ENCODE measurements at regions not wholly inside any gene's neighbourhood (a gene's known extent, or its start where the extent isn't known, plus 50 kb on each side); places are given as distances from the start of the nearest gene placed in this dataset.

DNA sequence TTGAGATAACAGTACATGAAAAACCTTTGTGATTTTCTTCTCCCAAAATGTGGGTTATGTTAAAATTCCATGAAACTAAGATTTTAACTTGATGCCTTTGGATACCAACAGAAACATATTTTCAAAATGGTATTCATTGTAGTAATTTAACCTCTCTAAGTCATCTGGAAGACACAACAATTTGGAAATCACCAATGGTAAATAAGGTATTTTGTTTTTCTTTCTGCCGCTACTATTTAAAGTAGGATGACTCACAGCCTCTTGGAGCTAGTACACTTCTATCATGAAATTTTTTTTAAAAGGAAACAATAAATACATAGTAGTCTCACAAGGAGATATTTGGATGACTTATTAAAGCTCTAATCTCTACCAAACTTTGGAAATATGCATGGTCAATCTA, 291.6 kb upstream of the VEPH1 start:
- H3K79me2 ChIP-seq (ENCODE audit: insufficient read depth, low read length), result no peaks in the 10 kb centered on the region
- H3K36me3 ChIP-seq (ENCODE audit: insufficient read depth, low read length), result no peaks in the 10 kb centered on the region
- DNase-seq, result no peak
- H3K27ac ChIP-seq (ENCODE audit: low read length), result no peak overlapping the region
- H4K20me1 ChIP-seq (ENCODE audit: insufficient read depth, low read length), result no peaks in the 10 kb centered on the region
- H3K27me3 ChIP-seq (ENCODE audit: insufficient read depth, low read length, poor library complexity), result peaks cover 4% of the 10 kb centered on the region
- no peak overlapping the region for H2AFZ ChIP-seq (ENCODE audit: low read depth, low read length)
- H3K9me3 ChIP-seq (ENCODE audit: insufficient read depth, low read length, severe bottlenecking), result no peaks in the 10 kb centered on the region
- no peak overlapping the region for H3K4me3 ChIP-seq (ENCODE audit: low read depth in 1 of 2, low read length in 2 of 2)
- no peak for ATAC-seq (ENCODE audit: insufficient read depth, low read depth)
- no peak overlapping the region for H3K9ac ChIP-seq (ENCODE audit: low read depth, low read length)
- TF ChIP-seq, protein P1, sequence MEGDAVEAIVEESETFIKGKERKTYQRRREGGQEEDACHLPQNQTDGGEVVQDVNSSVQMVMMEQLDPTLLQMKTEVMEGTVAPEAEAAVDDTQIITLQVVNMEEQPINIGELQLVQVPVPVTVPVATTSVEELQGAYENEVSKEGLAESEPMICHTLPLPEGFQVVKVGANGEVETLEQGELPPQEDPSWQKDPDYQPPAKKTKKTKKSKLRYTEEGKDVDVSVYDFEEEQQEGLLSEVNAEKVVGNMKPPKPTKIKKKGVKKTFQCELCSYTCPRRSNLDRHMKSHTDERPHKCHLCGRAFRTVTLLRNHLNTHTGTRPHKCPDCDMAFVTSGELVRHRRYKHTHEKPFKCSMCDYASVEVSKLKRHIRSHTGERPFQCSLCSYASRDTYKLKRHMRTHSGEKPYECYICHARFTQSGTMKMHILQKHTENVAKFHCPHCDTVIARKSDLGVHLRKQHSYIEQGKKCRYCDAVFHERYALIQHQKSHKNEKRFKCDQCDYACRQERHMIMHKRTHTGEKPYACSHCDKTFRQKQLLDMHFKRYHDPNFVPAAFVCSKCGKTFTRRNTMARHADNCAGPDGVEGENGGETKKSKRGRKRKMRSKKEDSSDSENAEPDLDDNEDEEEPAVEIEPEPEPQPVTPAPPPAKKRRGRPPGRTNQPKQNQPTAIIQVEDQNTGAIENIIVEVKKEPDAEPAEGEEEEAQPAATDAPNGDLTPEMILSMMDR (IDR thresholded peaks at IDR 0.05; ENCODE audit: borderline replicate concordance, extremely low read depth, low read length, poor library complexity, severe bottlenecking), result no peak
- no peak for TF ChIP-seq EZH2 (IDR thresholded peaks at IDR 0.05; ENCODE audit: borderline replicate concordance, low read depth, low read length, severe bottlenecking)
- H3K4me1 ChIP-seq (ENCODE audit: insufficient read depth, low read length), result no peaks in the 10 kb centered on the region
- no peak overlapping the region for H3K4me2 ChIP-seq (ENCODE audit: insufficient read depth, low read length)

DNA sequence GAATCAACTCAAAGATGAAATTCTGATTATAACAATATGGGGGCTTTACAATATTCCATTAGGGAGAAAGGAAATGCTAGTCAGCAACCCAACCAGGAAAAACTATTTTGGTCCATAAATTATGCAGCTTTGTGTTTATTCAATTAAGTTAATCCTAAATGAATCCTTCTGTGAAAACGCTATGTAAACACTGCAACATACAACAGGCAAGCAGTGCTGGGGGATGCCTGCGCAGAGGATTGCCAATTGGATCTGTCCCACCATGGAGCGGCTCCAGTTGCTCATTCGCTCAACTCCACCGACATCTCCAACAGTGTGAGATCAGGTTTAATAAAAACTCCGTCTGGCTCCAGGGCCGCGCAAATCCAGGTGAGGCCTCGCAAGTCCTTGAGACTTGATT, 290.5 kb upstream of the VEPH1 start:
- Histone ChIP-seq H4K20me1 (ENCODE audit: insufficient read depth, low read length) (no peaks in the 10 kb centered on the region), H2AFZ (ENCODE audit: low read depth, low read length) (no peak overlapping the region), H3K9ac (ENCODE audit: low read depth, low read length) (no peak overlapping the region), H3K79me2 (ENCODE audit: insufficient read depth, low read length) (no peaks in the 10 kb centered on the region), H3K4me2 (ENCODE audit: insufficient read depth, low read length) (no peak overlapping the region), H3K4me1 (ENCODE audit: insufficient read depth, low read length) (no peaks in the 10 kb centered on the region), H3K36me3 (ENCODE audit: insufficient read depth, low read length) (no peaks in the 10 kb centered on the region), H3K27me3 (ENCODE audit: insufficient read depth, low read length, poor library complexity) (peaks cover 4% of the 10 kb centered on the region), H3K4me3 (ENCODE audit: low read depth in 1 of 2, low read length in 2 of 2) (no peak overlapping the region), H3K9me3 (ENCODE audit: insufficient read depth, low read length, severe bottlenecking) (no peaks in the 10 kb centered on the region), H3K27ac (ENCODE audit: low read length) (no peak overlapping the region)
- ATAC-seq (ENCODE audit: insufficient read depth, low read depth) (no peak), DNase-seq (no peak)
- no peak for TF ChIP-seq EZH2 (IDR thresholded peaks at IDR 0.05; ENCODE audit: borderline replicate concordance, low read depth, low read length, severe bottlenecking)
- TF ChIP-seq, protein P1 (IDR thresholded peaks at IDR 0.05; ENCODE audit: borderline replicate concordance, extremely low read depth, low read length, poor library complexity, severe bottlenecking), result no peak

DNA sequence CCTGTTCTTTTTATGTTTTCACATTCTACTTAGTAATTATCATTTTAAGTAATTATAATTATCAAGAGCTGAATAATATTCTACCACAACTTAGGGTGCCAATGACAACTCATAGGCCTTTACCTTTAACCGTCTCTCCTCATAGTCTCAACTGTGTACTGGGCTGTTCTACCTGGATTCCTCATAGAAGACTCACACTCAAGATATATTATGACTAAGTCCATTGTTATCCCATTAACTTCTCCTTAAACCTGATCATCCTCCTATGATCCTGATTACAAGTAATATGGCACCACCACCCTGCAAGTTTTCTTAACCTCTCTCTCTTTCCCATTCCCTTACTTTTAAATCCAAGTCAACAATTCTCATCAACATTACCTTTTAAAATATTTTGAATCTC, 285.9 kb upstream of the VEPH1 start:
- no peak overlapping the region for H3K9ac ChIP-seq (ENCODE audit: low read depth, low read length)
- H3K9me3 ChIP-seq (ENCODE audit: insufficient read depth, low read length, severe bottlenecking), result no peaks in the 10 kb centered on the region
- H3K27ac ChIP-seq (ENCODE audit: low read length), result no peak overlapping the region
- DNase-seq, result no peak
- no peaks in the 10 kb centered on the region for H3K79me2 ChIP-seq (ENCODE audit: insufficient read depth, low read length)
- H3K4me3 ChIP-seq (ENCODE audit: low read depth in 1 of 2, low read length in 2 of 2), result no peak overlapping the region
- no peak overlapping the region for H3K4me2 ChIP-seq (ENCODE audit: insufficient read depth, low read length)
- TF ChIP-seq, protein P1 (IDR thresholded peaks at IDR 0.05; ENCODE audit: borderline replicate concordance, extremely low read depth, low read length, poor library complexity, severe bottlenecking), result no peak
- no peak for TF ChIP-seq EZH2 (IDR thresholded peaks at IDR 0.05; ENCODE audit: borderline replicate concordance, low read depth, low read length, severe bottlenecking)
- no peaks in the 10 kb centered on the region for H4K20me1 ChIP-seq (ENCODE audit: insufficient read depth, low read length)
- no peaks in the 10 kb centered on the region for H3K4me1 ChIP-seq (ENCODE audit: insufficient read depth, low read length)
- ATAC-seq (ENCODE audit: insufficient read depth, low read depth), result no peak
- no peak overlapping the region for H2AFZ ChIP-seq (ENCODE audit: low read depth, low read length)
- no peaks in the 10 kb centered on the region for H3K36me3 ChIP-seq (ENCODE audit: insufficient read depth, low read length)
- peaks cover 4% of the 10 kb centered on the region for H3K27me3 ChIP-seq (ENCODE audit: insufficient read depth, low read length, poor library complexity)

DNA sequence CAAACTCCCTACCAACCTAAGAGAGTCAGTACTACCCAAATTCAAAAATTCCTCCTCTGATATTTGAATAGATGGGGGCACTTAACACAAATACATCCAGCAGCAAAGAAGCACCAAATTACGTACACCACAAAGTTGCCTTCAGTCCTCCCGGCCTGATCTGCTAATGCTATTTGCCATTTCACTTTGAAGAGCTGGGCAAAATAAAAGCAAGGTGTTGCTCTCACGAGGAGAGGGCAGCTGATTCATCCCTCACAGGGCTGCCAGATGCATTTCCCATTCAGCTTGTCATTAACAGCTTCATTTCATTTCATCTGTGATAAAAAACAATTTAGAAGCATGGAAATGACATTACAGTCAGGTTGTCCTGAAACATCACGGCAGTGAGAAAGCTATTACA, 283.4 kb upstream of the VEPH1 start:
- DNase-seq (no peak), ATAC-seq (ENCODE audit: insufficient read depth, low read depth) (no peak)
- Histone ChIP-seq H3K36me3 (ENCODE audit: insufficient read depth, low read length) (no peaks in the 10 kb centered on the region), H3K79me2 (ENCODE audit: insufficient read depth, low read length) (no peaks in the 10 kb centered on the region), H3K9ac (ENCODE audit: low read depth, low read length) (no peak overlapping the region), H2AFZ (ENCODE audit: low read depth, low read length) (no peak overlapping the region), H3K27ac (ENCODE audit: low read length) (no peak overlapping the region), H4K20me1 (ENCODE audit: insufficient read depth, low read length) (no peaks in the 10 kb centered on the region), H3K4me2 (ENCODE audit: insufficient read depth, low read length) (no peak overlapping the region), H3K4me3 (ENCODE audit: low read depth in 1 of 2, low read length in 2 of 2) (no peak overlapping the region), H3K9me3 (ENCODE audit: insufficient read depth, low read length, severe bottlenecking) (no peaks in the 10 kb centered on the region), H3K27me3 (ENCODE audit: insufficient read depth, low read length, poor library complexity) (peaks cover 4% of the 10 kb centered on the region), H3K4me1 (ENCODE audit: insufficient read depth, low read length) (no peaks in the 10 kb centered on the region)
- TF ChIP-seq EZH2 (IDR thresholded peaks at IDR 0.05; ENCODE audit: borderline replicate concordance, low read depth, low read length, severe bottlenecking), result no peak
- TF ChIP-seq, protein P1 (IDR thresholded peaks at IDR 0.05; ENCODE audit: borderline replicate concordance, extremely low read depth, low read length, poor library complexity, severe bottlenecking), result no peak
